Tibial nerve (tissue), 4 donors: ENCODE measurements at regions not wholly inside any gene's neighbourhood (a gene's known extent, or its start where the extent isn't known, plus 50 kb on each side); places are given as distances from the start of the nearest gene placed in this dataset.

Source experiments
- DNase-seq, 2 donors: peaks; one replicate each; pipeline ENCODE4 v3.0.0-alpha.2; 2019; ENCODE audit warnings: low spot score in 2 of 2
- H3K27ac ChIP-seq, 4 donors: fragments of 200-600 bp; sonication (generic) in 3 of 4; one replicate each; pipeline ENCODE4 v1.5.1; 2017 to 2019; ENCODE audit warnings: mild to moderate bottlenecking in 1 of 4
- H3K27me3 ChIP-seq, 2 donors: fragments of 200-600 bp; sonication (generic) in 1 of 2; one replicate each; pipeline versions ENCODE4 v1.5.1 to v1.6.0; 2017 to 2019
- H3K36me3 ChIP-seq, 3 donors: fragments of 200-600 bp; sonication (generic); one replicate each; pipeline ENCODE4 v1.5.1; 2018 to 2019
- H3K4me1 ChIP-seq, 4 donors: fragments of 200-600 bp; sonication (generic) in 3 of 4; one replicate each; pipeline ENCODE4 v1.5.1; 2017 to 2019
- H3K4me3 ChIP-seq, 4 donors: fragments of 200-600 bp; sonication (generic) in 3 of 4; one replicate each; pipeline ENCODE4 v1.5.1; 2017 to 2019; ENCODE audit warnings: mild to moderate bottlenecking in 1 of 4, moderate library complexity in 1 of 4
- H3K9me3 ChIP-seq, 4 donors: fragments of 200-600 bp; sonication (generic) in 3 of 4; one replicate each; pipeline ENCODE4 v1.5.1; 2017 to 2019
- CTCF ChIP-seq, 5 experiments: fragments of 200-600 bp in 3 of 5; fragments of 450-650 bp in 2 of 5; sonication (generic) in 3 of 5; IDR thresholded peaks; one replicate each; pipeline ENCODE4 v1.5.1; 2016 to 2019; ENCODE audit warnings: antibody characterized with exemption in 5 of 5, mild to moderate bottlenecking in 3 of 5, moderate library complexity in 2 of 5
- EP300 ChIP-seq, 2 donors: sonication (generic); formaldehyde crosslinking; IDR thresholded peaks; one replicate each; pipeline ENCODE4 v1.6.1; 2017; ENCODE audit warnings: antibody characterized with exemption in 2 of 2, mild to moderate bottlenecking in 1 of 2
- POLR2A ChIP-seq, 2 donors: fragments of 450-650 bp; IDR thresholded peaks; one replicate each; pipeline ENCODE4 v1.6.1; 2017; ENCODE audit warnings: antibody characterized with exemption in 2 of 2, mild to moderate bottlenecking in 2 of 2, moderate library complexity in 2 of 2
- WGBS, 2 donors: methylation state at CpG; one replicate each; pipeline ENCODE4 v1.1.5; 2018; 5-methylcytosine and 5-hydroxymethylcytosine counted together

GRCh38 chr6:2505624-2506023 is 245.1 kb downstream of the MYLK4 start:
- peaks cover 0 to 5% of the 10 kb centered on the region in 2 donors for H3K27me3 ChIP-seq
- no peaks in the 10 kb centered on the region for H3K36me3 ChIP-seq
- no peak overlapping the region for H3K4me3 ChIP-seq
- DNase-seq = no peak
- peaks cover 0 to 3% (median 0%) of the 10 kb centered on the region in 4 donors for H3K4me1 ChIP-seq
- WGBS, 2 donors = 51 to 58% methylated on average over 9 of the region's 9 CpGs
- TF ChIP-seq CTCF (IDR thresholded peaks at IDR 0.05) (no peak), EP300 (IDR thresholded peaks at IDR 0.05) (no peak), POLR2A (IDR thresholded peaks at IDR 0.05) (no peak)
- H3K27ac ChIP-seq = no peak overlapping the region
- H3K9me3 ChIP-seq = no peaks in the 10 kb centered on the region

GRCh38 chr6:2504495-2505064 is 246.1 kb downstream of the MYLK4 start:
- Histone ChIP-seq H3K36me3 (no peaks in the 10 kb centered on the region), H3K27me3 (peaks cover 0 to 5% of the 10 kb centered on the region in 2 donors), H3K9me3 (no peaks in the 10 kb centered on the region), H3K4me3 (no peak overlapping the region), H3K27ac (no peak overlapping the region), H3K4me1 (peaks cover 0 to 3% (median 0%) of the 10 kb centered on the region in 4 donors)
- 57 to 83% methylated on average over 1 of the region's 1 CpG for WGBS, 2 donors
- TF ChIP-seq EP300 (IDR thresholded peaks at IDR 0.05) (no peak), CTCF (IDR thresholded peaks at IDR 0.05) (no peak), POLR2A (IDR thresholded peaks at IDR 0.05) (no peak)
- DNase-seq = no peak

GRCh38 chr6:2503816-2504494 is 246.8 kb downstream of the MYLK4 start:
- TF ChIP-seq EP300 (IDR thresholded peaks at IDR 0.05) (no peak), CTCF (IDR thresholded peaks at IDR 0.05) (no peak), POLR2A (IDR thresholded peaks at IDR 0.05) (no peak)
- H3K9me3 ChIP-seq = no peaks in the 10 kb centered on the region
- no peak for DNase-seq
- peaks cover 0 to 5% of the 10 kb centered on the region in 2 donors for H3K27me3 ChIP-seq
- WGBS, 2 donors = 41 to 57% methylated on average over 5 of the region's 5 CpGs
- H3K27ac ChIP-seq = no peak overlapping the region
- H3K36me3 ChIP-seq = no peaks in the 10 kb centered on the region
- H3K4me3 ChIP-seq = no peak overlapping the region
- peaks cover 0 to 3% (median 0%) of the 10 kb centered on the region in 4 donors for H3K4me1 ChIP-seq

GRCh38 chr6:2502998-2503674 is 247.6 kb downstream of the MYLK4 start:
- H3K4me1 ChIP-seq = peaks cover 0 to 3% (median 0%) of the 10 kb centered on the region in 4 donors
- DNase-seq = no peak
- H3K27ac ChIP-seq = peak overlapping the region in 1 of 4 donors; percentile 55
- H3K4me3 ChIP-seq = no peak overlapping the region
- H3K36me3 ChIP-seq = no peaks in the 10 kb centered on the region
- 54 to 57% methylated on average over 10 of the region's 10 CpGs for WGBS, 2 donors
- H3K27me3 ChIP-seq = peaks cover 0 to 5% of the 10 kb centered on the region in 2 donors
- H3K9me3 ChIP-seq = no peaks in the 10 kb centered on the region
- TF ChIP-seq POLR2A (IDR thresholded peaks at IDR 0.05) (no peak), EP300 (IDR thresholded peaks at IDR 0.05) (no peak), CTCF (IDR thresholded peaks at IDR 0.05) (no peak)
